ENCODE measurements at regions not wholly inside any gene's neighbourhood (a gene's known extent, or its start where the extent isn't known, plus 50 kb on each side); places are given as distances from the start of the nearest gene placed in this dataset.

DNA sequence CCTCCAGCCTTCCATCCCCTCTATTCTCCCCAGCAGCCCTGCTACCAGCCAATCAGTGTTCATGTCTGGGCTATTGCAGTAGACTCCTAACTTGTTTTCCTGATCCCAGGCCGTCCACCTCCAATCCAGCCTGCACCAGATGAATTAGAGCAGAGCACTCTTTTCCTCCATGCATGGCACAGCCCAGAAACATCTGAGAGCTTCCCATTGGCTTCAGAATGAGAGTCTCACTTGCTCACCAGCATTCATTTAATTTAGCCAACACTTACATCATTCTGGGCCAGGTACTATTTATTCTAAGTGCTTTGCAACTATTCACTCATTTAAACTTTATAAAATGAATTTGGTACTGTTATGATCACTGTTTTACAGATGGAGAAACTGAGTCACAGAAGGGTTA, 51.4 kb upstream of the DUSP5 start:
- POLR2A ChIA-PET, result interaction anchor here (1.0 kb wide), 1 partner anchor 37 kb away, joined by 3 read pairs; no protein-coding TSS in a partner anchor
- no TSS peak for BruUV-seq (replicated peaks)
- intact Hi-C loops (cut with micrococcal nuclease; ENCODE audit: unreplicated experiment), result no loop called here

DNA sequence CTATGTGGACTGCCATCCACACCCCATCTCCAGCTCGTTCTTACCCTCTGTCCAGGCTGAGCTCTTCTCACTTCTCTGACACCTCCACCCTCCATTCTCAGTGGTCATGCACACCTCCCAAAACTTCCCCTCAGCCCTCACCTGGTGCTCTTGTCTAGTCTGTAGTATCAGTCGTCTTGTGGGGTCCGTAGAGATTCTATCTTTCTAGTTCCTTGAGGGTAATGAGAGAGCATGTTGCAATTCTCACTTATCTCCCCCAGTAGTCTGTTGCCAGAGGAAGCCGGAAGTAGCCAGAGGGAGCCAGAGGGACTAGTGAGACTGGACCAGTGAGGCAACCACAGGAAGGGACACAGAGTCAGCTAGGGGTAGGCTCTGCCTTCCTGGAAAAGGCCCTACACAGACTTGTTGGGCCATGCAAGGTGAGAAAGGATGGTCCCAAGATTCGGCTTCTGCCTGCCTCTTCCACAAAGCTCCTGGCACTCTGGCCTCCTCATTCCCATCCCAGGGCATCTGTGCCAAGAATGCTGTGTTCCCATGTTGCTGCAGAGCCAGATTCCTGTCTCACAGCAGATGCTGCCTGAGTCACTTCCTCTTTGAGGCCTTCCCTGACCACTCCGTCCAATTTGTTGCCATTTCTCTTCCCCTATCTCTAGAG, 50.6 kb upstream of the DUSP5 start:
- Mint-ChIP-seq H3K36me3 (ENCODE audit: insufficient read depth, unreplicated experiment) (peaks cover 5% of the 10 kb centered on the region), H3K27me3 (ENCODE audit: insufficient read depth, unreplicated experiment) (no peaks in the 10 kb centered on the region), H3K9me3 (ENCODE audit: unreplicated experiment) (no peaks in the 10 kb centered on the region), H3K4me3 (ENCODE audit: unreplicated experiment) (no peak overlapping the region), H3K27ac (ENCODE audit: unreplicated experiment) (no peak overlapping the region), H3K4me1 (ENCODE audit: low read depth, unreplicated experiment) (peaks cover 11% of the 10 kb centered on the region)
- TF ChIP-seq, protein P1, sequence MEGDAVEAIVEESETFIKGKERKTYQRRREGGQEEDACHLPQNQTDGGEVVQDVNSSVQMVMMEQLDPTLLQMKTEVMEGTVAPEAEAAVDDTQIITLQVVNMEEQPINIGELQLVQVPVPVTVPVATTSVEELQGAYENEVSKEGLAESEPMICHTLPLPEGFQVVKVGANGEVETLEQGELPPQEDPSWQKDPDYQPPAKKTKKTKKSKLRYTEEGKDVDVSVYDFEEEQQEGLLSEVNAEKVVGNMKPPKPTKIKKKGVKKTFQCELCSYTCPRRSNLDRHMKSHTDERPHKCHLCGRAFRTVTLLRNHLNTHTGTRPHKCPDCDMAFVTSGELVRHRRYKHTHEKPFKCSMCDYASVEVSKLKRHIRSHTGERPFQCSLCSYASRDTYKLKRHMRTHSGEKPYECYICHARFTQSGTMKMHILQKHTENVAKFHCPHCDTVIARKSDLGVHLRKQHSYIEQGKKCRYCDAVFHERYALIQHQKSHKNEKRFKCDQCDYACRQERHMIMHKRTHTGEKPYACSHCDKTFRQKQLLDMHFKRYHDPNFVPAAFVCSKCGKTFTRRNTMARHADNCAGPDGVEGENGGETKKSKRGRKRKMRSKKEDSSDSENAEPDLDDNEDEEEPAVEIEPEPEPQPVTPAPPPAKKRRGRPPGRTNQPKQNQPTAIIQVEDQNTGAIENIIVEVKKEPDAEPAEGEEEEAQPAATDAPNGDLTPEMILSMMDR (IDR thresholded peaks at IDR 0.05; ENCODE audit: insufficient read depth in 1 of 2, low read depth in 1 of 2, low read length in 1 of 2, severe bottlenecking in 1 of 2, unreplicated experiment in 1 of 2), result peak in 1 of 2 experiments; percentile 21
- CTCF ChIA-PET, result interaction anchor here (0.9 kb wide), 1 partner anchor 52 kb away, joined by 6 read pairs; no protein-coding TSS in a partner anchor
- H3K4me3 ChIP-seq (ENCODE audit: low read depth, low read length), result no peak overlapping the region
- no peak for DNase-seq
- H3K4me1 ChIP-seq, result no peaks in the 10 kb centered on the region
- no peaks in the 10 kb centered on the region for H3K9me3 ChIP-seq
- intact Hi-C loops (cut with micrococcal nuclease; ENCODE audit: unreplicated experiment), result no loop called here
- no TSS peak for BruUV-seq (replicated peaks)
- H3K27me3 ChIP-seq (replicated peaks; ENCODE audit: control insufficient read depth, insufficient read depth, low read length), result no peaks in the 10 kb centered on the region
- POLR2A ChIA-PET, result interaction anchor here (1.0 to 1.2 kb wide), 2 partner anchors 18 to 37 kb away, joined by 3 read pairs; no protein-coding TSS in a partner anchor
- H3K36me3 ChIP-seq (ENCODE audit: control insufficient read depth, insufficient read depth, low read length), result no peaks in the 10 kb centered on the region

More for the DNA sequence above, 51.4 kb upstream of the DUSP5 start:
- Mint-ChIP-seq H3K27me3 (ENCODE audit: insufficient read depth, unreplicated experiment) (no peaks in the 10 kb centered on the region), H3K9me3 (ENCODE audit: unreplicated experiment) (no peaks in the 10 kb centered on the region), H3K4me1 (ENCODE audit: low read depth, unreplicated experiment) (peaks cover 11% of the 10 kb centered on the region), H3K27ac (ENCODE audit: unreplicated experiment) (no peak overlapping the region), H3K36me3 (ENCODE audit: insufficient read depth, unreplicated experiment) (peaks cover 5% of the 10 kb centered on the region), H3K4me3 (ENCODE audit: unreplicated experiment) (no peak overlapping the region)
- Histone ChIP-seq H3K4me1 (no peaks in the 10 kb centered on the region), H3K9me3 (no peaks in the 10 kb centered on the region), H3K36me3 (ENCODE audit: control insufficient read depth, insufficient read depth, low read length) (no peaks in the 10 kb centered on the region), H3K4me3 (ENCODE audit: low read depth, low read length) (no peak overlapping the region), H3K27me3 (replicated peaks; ENCODE audit: control insufficient read depth, insufficient read depth, low read length) (no peaks in the 10 kb centered on the region)
- CTCF ChIA-PET, result no interaction called here
- DNase-seq, result no peak
- TF ChIP-seq, protein P1 (IDR thresholded peaks at IDR 0.05; ENCODE audit: insufficient read depth in 1 of 2, low read depth in 1 of 2, low read length in 1 of 2, severe bottlenecking in 1 of 2, unreplicated experiment in 1 of 2), result no peak

- intact Hi-C loops (cut with micrococcal nuclease; ENCODE audit: unreplicated experiment), result no loop called here
- H3K4me3 ChIP-seq (ENCODE audit: low read depth, low read length), result no peak overlapping the region
- H3K27ac Mint-ChIP-seq (ENCODE audit: unreplicated experiment), result no peak overlapping the region
- ChIA-PET CTCF (no interaction called here), POLR2A (interaction anchor here (1.2 kb wide), 1 partner anchor 19 kb away, joined by 3 read pairs; no protein-coding TSS in a partner anchor)
- DNase-seq, result no peak
- H3K4me1 ChIP-seq, result no peaks in the 10 kb centered on the region
- H3K9me3 Mint-ChIP-seq (ENCODE audit: unreplicated experiment), result no peaks in the 10 kb centered on the region
- peaks cover 5% of the 10 kb centered on the region for H3K36me3 Mint-ChIP-seq (ENCODE audit: insufficient read depth, unreplicated experiment)
- no TSS peak for BruUV-seq (replicated peaks)
- TF ChIP-seq, protein P1 (IDR thresholded peaks at IDR 0.05; ENCODE audit: insufficient read depth in 1 of 2, low read depth in 1 of 2, low read length in 1 of 2, severe bottlenecking in 1 of 2, unreplicated experiment in 1 of 2), result no peak
- H3K36me3 ChIP-seq (ENCODE audit: control insufficient read depth, insufficient read depth, low read length), result no peaks in the 10 kb centered on the region
- no peaks in the 10 kb centered on the region for H3K9me3 ChIP-seq
- no peaks in the 10 kb centered on the region for H3K27me3 Mint-ChIP-seq (ENCODE audit: insufficient read depth, unreplicated experiment)
- H3K27me3 ChIP-seq (replicated peaks; ENCODE audit: control insufficient read depth, insufficient read depth, low read length), result no peaks in the 10 kb centered on the region
- no peak overlapping the region for H3K4me3 Mint-ChIP-seq (ENCODE audit: unreplicated experiment)
- peaks cover 11% of the 10 kb centered on the region for H3K4me1 Mint-ChIP-seq (ENCODE audit: low read depth, unreplicated experiment)
These were observed 49.8 kb upstream of the DUSP5 start for GRCh38 chr10:110447886-110448285.

Data from Caco-2 (cell line).